ENCODE measurements at regions not wholly inside any gene's neighbourhood (a gene's known extent, or its start where the extent isn't known, plus 50 kb on each side); places are given as distances from the start of the nearest gene placed in this dataset.

GRCh38 chr3:115244350-115244749 lies 97.3 kb upstream of the ZBTB20 start:
- no peak for TF ChIP-seq CTCF (IDR thresholded peaks at IDR 0.05; ENCODE audit: low read depth, low read length)
- TF ChIP-seq POLR2A (IDR thresholded peaks at IDR 0.05; ENCODE audit: extremely low read depth, insufficient read length), result no peak
